ENCODE measurements at regions not wholly inside any gene's neighbourhood (a gene's known extent, or its start where the extent isn't known, plus 50 kb on each side); places are given as distances from the start of the nearest gene placed in this dataset.
"Not testable (repeated sequence)": the region's sequence is repeated elsewhere in the genome, so short reads cannot be mapped to it uniquely, and the experiment has no call there.

DNA sequence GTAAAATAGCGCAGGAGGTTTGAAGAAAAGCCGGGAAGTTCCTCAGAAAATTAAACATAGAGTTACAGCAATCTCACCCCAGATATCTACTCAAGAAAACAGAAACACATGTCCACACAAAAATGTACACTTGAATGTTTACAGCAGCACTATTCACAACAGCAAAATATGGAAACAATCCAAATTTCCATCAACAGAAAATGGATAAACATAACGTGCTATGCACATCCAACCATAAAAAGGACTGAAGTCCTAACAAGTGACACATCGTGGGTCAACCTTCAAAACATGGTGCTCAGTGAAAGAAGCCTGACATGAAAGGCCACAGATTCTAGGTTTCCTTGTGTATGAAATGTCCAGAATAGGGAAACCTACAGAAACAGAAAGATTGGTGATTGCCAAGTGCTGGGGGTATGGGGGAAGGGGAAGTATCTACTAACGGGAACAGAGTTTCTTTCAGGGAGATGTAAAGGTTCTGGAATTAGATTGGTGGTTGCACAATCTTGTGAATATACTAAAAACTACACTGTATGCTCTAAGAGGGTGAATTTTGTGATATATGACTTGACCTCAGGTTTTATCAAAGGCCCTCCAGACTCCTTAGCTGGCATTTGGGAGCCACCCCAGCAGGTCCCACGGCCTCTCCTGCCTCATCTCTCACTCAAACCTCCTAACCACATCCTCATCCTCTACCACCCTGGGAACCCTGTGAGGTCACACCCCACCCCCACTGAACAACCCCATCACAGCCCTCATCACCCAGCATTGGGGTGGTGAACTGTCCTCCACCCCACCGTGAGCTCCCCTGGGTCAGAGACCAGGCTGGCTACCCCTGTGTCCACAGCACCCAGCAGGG, 69.2 kb upstream of the PRR5 start:
- DNase-seq (ENCODE audit: extremely low spot score, insufficient read length, low read depth) (no peak), FAIRE-seq (no peak)

DNA sequence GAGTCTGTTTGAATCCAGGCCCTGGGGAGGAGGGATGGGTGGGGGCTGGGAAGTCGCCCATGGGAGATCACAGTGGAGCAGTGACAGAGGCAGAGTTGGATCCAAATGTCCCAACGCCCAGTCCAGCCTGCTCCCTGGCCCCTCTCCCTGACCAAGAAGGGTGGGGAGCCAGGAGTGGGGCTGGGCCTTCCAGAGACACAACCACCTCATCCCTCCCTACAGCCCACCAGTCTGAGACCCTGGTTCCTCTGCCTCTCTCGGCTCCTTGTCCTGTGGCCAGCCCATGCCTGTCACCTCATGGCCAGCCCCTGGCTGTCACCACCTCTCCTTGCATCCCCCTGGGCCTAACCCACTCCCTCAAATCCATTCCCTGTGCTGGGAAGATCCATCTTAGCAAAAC, 71.2 kb upstream of the PRR5 start:
- DNase-seq (ENCODE audit: extremely low spot score, insufficient read length, low read depth): no peak
- FAIRE-seq: no peak

DNA sequence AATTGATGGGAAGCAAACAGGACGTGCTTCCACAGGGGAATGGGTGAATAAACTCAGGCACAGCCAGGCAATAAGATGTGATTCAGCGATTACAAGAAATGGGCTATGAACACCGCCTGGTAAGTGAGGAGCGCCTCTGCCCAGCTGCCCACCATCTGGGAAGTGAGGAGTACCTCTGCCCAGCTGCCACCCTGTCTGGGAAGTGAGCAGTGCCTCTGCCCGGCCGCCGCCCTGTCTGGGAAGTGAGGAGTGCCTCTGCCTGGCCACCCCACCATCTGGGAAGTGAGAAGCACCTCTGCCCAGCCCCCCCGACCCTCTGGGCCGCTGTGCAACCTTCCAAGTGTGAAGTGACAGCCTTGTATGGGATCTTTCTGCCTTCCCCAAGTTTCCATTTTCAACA, 73.2 kb upstream of the PRR5 start:
- DNase-seq (ENCODE audit: extremely low spot score, insufficient read length, low read depth) (no peak), FAIRE-seq (no peak)

DNA sequence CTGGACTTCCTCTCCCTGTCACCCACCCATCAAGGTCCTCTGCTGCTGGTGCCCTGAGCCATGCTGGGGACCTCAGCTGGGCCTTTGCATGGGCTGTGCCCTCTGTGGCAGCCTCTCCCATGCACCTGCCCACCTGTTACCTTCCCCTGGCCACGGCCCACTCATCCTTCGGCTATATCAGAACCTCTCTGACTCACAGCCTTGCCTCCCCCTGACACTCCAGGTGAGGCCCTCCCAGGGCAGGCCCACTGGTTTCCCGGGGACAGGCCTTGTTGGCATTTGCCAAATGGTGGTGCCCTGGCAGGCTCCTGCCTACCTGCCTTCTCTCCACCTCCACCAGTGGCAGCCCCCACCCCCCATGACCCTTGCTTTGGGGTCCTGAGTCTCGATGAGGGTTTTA, 73.7 kb upstream of the PRR5 start:
- DNase-seq (ENCODE audit: extremely low spot score, insufficient read length, low read depth): no peak
- no peak for FAIRE-seq

DNA sequence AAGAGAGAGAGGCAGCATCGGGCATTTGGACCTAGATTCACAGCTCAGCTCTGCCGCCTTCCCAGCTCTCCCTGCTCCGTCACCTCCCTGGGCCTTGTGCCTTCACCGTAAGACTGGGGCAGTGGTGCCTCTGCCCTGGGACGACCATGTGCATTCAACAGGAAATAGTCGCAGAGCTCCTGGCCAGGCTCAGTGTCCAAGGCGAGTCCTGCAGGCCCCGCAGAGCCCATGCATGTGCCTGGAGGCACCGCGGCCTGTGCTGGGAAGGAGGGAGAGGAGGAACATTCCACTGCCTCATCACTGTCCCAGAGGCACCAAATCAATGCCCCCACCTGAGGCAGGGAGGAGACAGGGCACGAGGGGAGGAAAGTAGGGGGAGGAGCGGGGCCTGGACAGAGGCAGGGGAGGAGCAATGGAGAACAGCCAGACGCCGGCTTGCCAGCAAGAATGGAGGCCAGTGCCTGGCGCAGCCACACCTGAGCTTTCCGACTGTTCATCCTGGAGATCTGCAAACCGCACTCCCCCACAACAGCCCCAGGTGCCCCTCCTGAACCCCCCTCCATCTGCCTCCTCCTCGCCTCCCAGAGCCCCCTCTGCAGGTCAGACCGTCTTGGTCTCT, 74.4 kb upstream of the PRR5 start:
- FAIRE-seq (no peak), DNase-seq (ENCODE audit: extremely low spot score, insufficient read length, low read depth) (no peak)

DNA sequence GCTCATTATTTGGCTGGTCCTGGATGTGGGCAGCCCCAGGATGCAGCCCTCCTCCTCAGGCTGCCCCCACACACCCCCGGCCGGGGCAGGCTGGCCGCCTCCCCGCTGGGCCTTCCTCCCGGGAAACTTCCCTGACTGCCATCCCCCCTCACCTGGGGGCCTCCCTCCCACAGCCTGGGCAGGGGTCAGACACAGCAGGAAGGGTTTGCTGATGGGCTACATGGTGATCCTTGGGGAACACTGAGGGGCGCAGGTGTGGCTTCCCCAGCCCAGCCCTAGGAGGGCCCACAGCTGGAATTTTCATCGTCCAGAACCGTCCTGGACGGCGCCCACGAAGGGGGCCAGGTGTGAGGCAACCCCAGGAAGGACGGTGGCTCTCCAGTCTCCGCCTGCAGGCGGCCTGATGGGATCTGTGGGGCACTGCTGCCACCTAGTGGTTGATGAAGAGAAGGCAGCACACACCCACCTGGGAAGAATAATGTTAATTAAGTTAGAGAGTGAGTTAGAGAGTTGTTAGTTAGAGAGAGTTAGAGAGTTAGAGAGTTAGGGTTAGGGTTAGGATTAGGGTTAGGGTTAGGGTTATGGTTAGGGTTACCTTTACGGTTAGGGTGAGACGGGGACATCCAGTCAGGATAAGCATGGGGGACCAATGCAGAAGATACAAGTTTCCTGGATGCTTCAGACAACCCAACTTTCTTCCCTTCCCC, 75.9 kb upstream of the PRR5 start:
- DNase-seq (ENCODE audit: extremely low spot score, insufficient read length, low read depth) (peak; percentile 63), FAIRE-seq (peak; percentile 89)

DNA sequence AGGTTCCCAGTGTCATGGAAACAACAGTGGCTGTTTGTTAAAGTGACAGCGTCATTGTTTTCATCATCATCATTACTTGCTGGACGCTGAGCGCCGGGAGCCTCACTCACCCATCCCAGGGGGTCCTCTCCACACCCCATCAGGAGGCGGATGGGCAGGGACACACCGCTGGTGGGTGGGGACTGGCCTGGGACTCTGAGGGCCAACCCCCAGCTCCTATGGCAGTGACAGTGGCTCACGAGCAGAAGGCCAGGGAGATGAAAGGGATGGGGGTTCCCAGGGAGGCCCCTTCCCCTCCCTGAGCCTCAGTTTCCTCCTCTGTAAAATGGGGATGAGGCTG, 76.6 kb upstream of the PRR5 start:
- no peak for FAIRE-seq
- DNase-seq (ENCODE audit: extremely low spot score, insufficient read length, low read depth): no peak

DNA sequence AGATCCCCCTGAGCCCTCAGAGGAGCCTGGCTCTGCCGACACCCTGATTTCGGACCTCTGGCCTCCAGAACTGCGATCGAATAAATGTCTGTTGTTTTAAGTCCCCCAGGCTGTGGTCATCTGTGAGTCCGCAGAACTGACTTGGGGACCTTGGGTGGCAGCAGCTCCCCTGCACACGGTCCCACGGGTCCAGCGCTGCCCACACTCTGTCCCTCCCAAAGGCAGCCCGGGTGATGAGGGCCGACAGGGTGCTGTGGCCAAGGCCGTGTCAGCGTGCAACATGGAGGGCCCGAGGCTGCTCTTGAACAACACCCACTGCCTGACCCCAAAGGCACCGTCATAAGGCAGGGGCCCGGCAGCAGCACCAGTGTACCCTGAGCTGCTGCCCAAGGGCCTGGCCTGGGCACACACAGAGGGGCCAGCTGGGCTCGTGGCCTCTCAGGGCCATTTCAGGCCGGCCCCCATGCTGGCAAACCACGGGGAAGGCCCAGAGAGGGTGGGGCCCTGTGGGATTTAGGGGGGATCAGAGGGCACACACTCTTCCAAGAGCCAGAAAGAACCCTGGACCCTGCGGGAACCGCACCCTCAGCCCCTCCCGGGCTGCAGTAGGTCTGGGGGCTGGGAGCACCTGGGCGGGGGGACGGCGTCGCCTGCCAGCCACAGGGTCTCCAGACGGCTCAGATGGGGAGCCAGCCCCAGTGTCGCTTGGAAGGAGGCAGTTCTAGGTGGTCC, 77.1 kb upstream of the PRR5 start:
- no peak for FAIRE-seq

DNA sequence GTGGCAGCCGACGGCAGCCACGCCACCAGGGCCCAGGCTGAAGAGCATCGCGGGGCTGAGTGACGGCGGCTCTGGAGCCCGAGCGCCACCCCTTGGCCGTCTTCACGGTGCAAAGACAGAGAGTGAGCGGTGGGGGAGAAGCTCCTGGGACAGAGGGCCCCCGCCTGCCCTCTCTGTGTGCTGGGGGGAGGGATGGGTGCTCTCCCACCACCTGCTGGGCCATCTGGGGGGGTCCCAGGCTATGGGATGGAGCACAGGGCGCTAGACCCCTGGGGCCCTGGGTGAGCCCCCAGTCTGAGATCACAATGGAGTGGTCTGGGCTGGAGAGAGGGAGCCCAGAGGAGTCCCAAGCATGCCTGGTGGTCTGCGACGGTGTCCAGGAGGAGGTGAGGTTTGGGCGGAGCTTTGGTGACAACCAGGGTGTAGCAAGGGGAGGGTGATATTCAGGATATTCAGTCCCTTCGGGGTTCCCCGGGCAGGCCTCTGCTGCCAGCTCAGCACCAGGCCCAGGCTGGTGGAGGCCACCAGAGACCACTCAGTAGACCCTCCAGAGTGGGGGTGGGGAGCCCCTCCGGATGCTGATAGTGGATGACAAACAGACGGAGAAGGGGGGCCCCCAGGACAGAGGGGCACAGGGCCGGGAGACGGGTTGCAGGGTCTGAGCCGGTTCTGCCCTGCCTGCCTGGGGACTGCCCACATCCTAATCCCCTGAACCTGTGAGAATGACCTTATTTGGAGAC, 78.1 kb upstream of the PRR5 start:
- DNase-seq (ENCODE audit: extremely low spot score, insufficient read length, low read depth) (no peak), FAIRE-seq (no peak)

More for the DNA sequence above, 77.1 kb upstream of the PRR5 start:
- no peak for DNase-seq (ENCODE audit: extremely low spot score, insufficient read length, low read depth)

DNA sequence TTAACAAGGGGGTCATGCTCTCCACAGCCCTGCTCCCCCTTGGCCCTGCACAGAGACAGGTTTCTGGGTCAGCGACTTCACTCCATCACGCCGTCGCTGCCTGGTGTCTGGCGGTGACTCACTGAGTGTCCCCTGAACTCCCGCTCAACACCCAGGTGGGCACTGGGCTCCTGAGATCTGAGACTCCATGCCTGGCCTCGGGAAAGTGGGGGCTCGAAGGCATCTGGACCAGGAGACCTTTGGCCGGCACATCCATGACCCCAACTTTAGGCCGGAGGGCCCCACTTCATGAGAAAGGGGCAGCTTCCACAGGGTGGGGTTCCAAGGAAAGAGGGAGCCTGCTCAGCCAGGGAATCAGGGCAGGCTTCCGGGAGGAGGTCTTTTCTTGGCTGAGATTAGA, 79.3 kb upstream of the PRR5 start:
- no peak for FAIRE-seq
- no peak for DNase-seq (ENCODE audit: extremely low spot score, insufficient read length, low read depth)

DNA sequence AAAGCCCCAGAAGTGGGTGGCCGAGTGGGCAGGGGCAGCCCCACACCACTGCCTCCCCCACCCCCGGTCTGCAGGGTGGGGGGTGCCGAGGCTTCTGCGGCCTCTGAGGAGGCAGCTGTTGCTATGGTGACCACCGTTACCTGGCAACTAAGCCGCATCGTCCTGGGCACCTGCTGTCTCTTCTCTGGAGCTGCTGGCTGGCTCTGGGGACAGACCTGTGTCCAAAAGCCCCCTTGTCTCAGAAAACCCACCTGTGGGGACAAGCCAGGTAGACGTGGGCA, 79.9 kb upstream of the PRR5 start:
- DNase-seq (ENCODE audit: extremely low spot score, insufficient read length, low read depth): no peak
- no peak for FAIRE-seq

DNA sequence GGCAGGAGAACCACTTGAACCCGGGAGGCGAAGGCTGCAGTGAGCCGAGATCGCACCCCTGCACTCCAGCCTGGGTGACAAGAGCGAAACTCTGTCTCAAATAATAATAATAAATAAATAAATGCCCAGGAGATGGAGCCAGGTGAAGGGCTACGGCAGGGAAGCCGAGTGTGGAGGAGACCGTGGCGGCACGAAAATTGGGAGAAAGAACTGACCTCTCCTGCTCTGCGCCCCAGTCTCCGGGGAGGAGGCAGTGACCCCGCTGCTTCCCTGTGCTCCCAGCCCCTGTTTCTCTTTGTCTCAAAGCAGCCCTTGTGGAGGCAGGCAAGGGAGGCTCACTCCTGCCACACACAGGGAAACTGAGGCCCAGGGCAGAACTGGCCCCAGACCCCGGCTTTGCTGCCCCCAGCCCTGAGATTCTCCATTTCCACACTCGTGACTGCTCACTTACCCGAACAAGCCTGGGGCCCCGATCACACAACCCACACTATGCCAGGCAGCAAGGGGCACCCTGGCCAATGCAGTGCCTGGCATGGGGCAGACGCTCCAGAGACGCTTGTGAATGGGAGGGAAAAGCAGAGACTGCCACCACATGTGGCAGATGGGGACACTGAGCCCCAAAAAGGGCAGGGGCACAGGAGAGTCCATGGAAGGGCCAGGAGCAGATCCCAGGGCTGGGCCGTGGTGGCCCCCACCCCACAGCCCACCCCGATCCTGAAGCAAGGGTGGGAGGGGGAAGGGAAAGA, 80.4 kb upstream of the PRR5 start:
- FAIRE-seq (no peak), DNase-seq (ENCODE audit: extremely low spot score, insufficient read length, low read depth) (no peak)

DNA sequence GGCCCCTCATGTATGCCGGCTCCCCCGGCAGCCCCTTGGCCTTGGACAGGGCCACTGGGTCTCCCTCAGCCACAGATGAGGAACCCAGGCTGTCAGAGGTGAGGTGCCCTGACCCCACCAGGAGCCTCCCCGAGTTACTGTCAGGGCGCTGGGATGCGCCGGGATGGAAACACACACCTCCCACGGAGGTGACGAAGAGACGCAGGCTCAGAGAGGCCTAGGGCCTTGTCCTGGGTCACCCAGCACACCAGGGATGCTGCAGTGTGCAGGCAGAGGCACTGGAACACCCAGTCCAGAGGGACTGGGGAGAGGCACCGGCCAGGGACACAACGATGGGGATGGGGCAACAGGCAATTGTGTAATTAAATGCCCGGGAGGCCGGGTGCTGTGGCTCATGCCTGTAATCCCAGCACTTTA, 81.2 kb upstream of the PRR5 start:
- FAIRE-seq: no peak
- DNase-seq (ENCODE audit: extremely low spot score, insufficient read length, low read depth): no peak

DNA sequence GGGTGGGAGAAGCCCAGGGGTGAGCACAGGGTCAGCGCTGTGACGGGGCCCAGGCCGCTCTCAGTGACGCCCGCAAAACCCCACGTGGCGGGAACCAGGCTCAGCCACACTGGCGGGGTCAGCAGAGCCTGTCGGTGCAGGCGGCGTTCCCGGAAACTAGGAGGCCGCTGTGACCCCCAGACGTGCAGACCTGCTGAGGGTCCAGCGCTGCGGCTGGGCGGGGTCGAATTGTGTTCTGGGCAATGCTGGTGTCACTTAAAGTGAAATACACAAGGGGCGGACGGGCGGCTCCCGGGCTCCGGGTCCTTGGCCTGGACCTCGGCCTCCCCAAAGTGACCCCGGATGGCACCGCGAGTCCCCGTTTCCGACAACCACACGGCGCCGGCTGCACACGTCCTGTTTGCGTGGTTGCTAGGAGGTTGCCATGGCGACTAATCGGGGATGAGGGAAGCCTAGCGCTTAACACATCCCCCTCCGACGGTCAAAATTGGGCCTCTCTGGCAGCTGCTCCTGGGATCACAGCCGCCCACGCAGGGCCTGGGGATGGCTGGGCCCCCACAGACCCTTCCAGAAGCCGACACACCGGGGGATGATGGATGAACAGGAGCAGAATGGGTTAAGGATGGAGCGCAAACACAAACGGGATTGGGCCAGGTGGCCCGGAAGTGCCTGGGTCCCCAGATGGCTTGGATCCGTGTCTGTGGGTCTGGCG, 81.7 kb upstream of the PRR5 start:
- FAIRE-seq (no peak), DNase-seq (ENCODE audit: extremely low spot score, insufficient read length, low read depth) (no peak)

DNA sequence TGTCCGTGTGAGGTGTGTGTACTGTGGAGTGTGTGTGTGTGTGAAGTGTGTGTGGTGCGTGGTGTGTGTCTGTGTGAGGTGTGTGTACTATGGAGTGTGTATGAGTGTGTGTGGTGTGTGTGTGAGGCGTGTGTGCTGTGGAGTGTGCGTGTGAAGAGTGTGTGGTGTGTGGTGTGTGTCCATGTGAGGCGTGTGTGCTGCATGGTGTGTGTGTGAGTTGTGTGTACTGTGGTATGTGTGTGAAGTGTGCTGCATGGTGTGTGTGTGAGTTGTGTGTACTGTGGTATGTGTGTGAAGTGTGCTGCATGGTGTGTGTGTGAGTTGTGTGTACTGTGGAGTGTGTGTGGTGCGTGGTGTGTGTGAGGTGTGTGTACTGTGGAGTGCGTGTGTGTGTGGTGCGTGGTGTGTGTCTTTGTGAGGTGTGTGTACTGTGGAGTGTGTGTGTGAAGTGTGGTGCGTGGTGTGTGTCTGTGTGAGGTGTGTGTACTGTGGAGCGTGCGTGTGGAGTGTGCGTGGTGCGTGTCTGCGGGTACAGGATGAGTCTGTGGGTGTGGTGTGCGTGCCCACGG, 82.4 kb upstream of the PRR5 start:
- not testable (repeated sequence) for FAIRE-seq

DNA sequence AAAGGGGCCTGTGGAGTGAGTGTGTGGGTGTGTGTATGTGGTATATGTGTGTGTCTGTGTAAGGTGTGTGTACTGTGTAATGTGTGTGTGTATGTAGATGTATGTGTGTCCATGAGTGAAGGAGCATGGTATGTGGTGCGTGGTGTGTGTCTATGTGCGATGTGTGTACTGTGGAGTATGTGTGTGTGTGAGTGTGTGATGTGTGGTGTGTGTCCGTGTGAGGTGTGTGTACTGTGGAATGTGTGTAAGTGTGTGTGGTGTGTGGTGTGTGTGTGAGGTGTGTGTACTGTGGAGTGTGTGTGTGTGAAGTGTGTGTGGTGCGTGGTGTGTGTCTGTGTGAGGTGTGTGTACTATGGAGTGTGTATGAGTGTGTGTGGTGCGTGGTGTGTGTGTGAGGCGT, 83.1 kb upstream of the PRR5 start:
- not testable (repeated sequence) for DNase-seq (ENCODE audit: extremely low spot score, insufficient read length, low read depth)
- FAIRE-seq: peak; percentile 39

More for the DNA sequence above, 82.4 kb upstream of the PRR5 start:
- DNase-seq (ENCODE audit: extremely low spot score, insufficient read length, low read depth): not testable (repeated sequence)

DNA sequence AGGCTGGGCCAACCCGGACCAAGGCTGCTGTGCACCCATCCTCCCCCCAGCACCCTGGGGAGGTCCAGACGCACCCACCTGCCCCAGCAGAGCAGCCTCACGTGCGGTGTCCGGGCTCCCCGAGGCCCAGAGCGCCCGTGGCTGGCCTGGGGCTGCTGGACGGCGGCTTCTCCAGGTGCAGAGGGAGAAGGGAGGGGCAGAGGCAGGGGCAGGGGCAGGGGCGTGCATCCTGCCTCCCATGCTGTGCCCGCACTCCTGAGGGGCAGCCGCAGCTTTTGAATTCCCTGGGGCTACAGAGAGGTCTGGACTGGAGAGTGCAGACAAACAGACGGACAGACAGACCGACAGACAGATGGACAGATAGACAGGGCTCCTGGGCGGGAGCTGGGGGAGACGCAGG, 83.6 kb upstream of the PRR5 start:
- FAIRE-seq: no peak
- DNase-seq (ENCODE audit: extremely low spot score, insufficient read length, low read depth): no peak

DNA sequence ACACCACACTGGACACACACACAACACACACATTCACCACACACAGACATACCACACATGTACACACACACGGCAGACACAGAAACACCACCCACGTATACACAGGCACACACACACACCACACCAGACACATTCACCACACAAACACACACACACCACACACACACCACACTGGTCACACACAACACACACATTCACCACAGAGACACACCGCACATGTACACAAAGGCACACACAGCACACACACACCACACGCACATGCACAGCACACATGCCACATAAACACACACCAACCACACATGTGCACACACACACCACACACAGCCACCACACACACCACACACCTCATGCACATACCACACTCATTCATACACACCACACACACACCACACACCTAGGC, 84.2 kb upstream of the PRR5 start:
- no peak for FAIRE-seq

More for the DNA sequence above, 84.2 kb upstream of the PRR5 start:
- no peak for DNase-seq (ENCODE audit: extremely low spot score, insufficient read length, low read depth)

Data from GM18507 (cell line).